Head of caudate nucleus (tissue), 42 donors: ENCODE measurements at regions not wholly inside any gene's neighbourhood (a gene's known extent, or its start where the extent isn't known, plus 50 kb on each side); places are given as distances from the start of the nearest gene placed in this dataset.

ENCODE experiments used
- DNase-seq, 42 donors: peaks; one replicate each; pipeline versions ENCODE4 v3.0.0 to v3.0.0-alpha.2; 2020 to 2021; ENCODE audit warnings: mixed read lengths in 7 of 42
- intact Hi-C: fragments of 100-400 bp; cut with DNase I; formaldehyde crosslinking; loops from one replicate; pipeline ENCODE4 v1.15.0; 2022

- intact Hi-C loops: no loop called here
- DNase-seq: peak in 34 of 42 donors; percentile 14 to 85 (median 43)
Measured at GRCh38 chr2:42964439-42965083, 172.2 kb upstream of the HAAO start.

DNA sequence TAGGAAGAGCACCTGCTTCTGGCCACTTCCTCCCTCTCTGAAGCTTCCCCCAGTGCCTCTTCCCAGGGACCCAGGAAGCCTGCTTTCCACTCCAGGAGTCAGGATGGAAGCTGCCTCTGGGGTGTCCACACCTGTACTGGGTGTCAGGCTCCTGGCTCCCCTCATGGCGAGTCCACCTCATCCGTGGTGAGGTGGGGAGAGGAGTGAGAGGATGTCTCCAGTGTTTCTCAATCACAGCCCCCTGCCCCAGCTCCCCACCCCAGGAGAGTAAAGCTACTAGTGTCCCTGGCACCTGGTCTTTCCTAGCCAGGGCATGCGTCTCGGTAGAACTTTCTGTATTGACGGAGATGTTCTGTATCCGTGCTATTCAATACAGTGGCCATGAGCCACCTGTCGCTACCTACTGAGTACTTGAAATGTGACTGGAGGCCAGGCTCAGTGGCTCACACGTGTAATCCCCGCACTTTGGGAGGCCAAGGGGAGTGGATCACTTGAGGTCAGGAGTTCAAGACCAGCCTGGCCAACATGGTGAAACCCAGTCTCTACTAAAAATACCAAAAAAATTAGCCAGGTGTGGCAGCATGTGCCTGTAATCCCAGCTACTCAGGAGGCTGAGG is 171.2 kb upstream of the HAAO start:
- no peak for DNase-seq
- intact Hi-C loops: no loop called here

DNA sequence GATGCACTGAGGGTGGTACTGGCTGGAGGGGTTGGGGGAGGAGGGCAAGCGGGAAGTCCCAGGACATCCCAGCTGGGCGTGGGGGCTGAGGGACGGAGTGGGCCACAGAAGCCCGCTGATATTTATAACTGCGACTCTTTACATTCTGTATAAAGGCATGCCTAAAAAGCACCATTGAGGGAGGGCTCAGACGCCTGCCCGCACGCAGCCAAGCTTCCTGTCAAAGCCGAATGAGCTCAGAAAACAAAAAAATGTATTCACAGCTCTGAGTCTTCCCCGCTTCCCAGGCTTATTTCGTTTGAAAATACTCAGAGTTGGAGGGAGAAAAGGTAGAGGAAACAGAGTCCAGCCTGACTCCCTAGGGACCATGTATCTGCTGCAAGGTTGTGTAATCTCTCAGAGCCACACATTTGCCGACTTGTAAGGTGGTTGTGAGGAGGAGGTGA is 170.1 kb upstream of the HAAO start:
- no peak for DNase-seq

DNA sequence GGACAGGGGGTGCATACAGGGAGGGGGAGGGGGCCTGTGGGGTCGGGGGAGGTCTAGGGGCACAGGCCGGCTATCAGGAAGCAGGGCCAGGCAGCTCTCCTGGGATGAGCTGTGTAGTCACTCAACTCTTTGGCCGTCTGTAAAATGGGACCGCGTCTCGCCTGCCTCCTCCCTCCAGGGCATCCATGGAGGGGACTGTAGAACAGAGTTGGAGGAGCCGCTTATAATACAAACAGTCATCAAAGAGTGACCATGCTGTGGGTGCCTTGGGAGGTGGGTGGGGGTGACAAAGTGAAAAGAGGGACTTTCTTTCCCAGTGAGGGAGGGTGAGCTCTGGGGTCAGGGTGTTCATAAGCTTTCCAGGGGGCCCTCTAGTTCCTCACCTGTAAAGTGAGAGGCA is 169.6 kb upstream of the HAAO start:
- intact Hi-C loops: no loop called here
- DNase-seq: no peak

More for the DNA sequence above, 170.1 kb upstream of the HAAO start:
- intact Hi-C loops: no loop called here

- intact Hi-C loops: no loop called here
- peak in 17 of 42 donors; percentile 13 to 68 (median 39) for DNase-seq
Measured at GRCh38 chr2:42961385-42961811, 169.0 kb upstream of the HAAO start.

DNA sequence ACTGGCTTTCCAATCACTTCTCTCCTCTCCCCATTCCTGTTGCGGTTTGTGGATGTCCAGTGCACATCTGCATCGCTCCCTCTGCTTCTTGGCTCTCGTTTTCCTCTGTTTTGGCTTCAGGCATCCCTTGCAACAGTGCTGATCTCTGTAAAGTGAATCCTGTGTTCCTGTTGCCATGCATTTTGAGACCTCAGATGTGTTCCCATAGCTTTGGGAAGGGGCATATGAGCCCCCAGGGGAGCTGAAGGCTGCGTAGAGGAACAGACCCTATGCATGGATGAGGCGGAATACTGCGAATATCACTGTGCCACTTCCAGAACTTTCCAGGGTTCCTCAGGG is 168.4 kb upstream of the HAAO start:
- intact Hi-C loops: no loop called here
- DNase-seq: no peak

DNA sequence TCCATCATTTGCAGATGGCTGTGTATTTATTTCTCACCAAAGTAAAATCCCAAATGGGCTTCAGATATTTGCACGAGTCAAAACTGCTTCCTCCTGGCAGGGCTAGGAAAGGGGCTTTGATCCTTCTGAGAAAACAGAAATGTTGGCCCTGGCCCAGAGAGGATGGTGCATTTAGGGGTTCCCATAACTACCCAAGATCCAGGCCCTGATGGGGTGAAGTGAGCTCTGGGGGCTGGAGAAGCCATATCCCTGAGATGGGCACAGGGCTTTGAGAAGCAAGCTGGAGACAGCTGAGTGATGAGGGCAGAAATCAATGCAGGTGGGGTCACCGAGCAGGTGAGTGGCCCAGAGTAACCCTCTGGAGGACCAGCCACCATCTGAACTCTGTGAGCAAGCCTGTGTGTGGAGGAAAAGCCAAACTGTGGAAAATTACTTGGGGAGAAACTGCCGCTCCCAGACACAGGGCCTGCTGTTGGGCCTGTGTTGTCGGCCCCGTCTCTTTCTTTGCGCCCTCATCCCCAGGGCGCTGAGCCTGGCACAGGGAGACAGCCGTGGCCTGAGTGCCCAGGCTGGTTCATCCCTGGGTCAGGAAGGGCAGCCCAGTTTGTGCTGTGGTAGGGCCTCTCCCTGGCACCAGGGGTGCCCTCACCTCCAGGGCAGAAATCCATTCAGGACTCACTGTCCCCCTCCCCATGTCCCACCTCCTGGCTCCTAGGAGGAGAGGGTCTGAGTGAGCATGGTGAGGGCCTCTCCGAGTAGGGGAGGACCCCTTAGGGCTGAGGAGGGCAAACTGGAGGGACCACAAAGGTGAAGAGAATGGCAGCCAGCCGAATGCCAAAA is 167.8 kb upstream of the HAAO start:
- no peak for DNase-seq
- intact Hi-C loops: no loop called here

GRCh38 chr2:42959234-42960001 is 167.0 kb upstream of the HAAO start:
- DNase-seq: no peak
- intact Hi-C loops: loop anchor here (10.0 kb wide), 1 partner anchor 275 kb away; no protein-coding TSS in a partner anchor

DNA sequence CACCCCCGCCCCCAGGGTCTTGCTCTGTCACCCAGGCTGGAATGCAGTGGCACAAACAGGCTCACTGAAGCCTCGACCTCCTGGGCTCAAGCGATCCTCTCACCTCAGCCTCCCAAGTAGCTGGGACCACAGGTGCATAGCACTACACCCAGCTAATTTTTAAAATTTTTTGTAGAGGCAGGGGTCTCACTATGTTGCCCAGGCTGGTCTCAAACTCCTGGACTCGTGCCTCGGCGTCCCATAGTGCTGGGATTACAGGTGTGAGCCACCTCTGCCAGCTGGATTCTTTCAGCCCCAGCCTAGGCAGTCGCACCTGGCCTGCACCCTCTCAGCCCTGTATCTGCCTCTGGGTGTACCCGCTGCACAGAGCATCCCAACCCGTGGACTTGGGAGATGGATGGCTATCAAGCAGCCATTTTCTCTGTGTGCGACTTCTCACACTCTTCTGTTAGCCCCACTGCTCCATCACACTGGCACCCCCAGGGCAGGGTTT is 166.4 kb upstream of the HAAO start:
- intact Hi-C loops: loop anchor here (10.0 kb wide), 1 partner anchor 276 kb away; no protein-coding TSS in a partner anchor
- no peak for DNase-seq

DNA sequence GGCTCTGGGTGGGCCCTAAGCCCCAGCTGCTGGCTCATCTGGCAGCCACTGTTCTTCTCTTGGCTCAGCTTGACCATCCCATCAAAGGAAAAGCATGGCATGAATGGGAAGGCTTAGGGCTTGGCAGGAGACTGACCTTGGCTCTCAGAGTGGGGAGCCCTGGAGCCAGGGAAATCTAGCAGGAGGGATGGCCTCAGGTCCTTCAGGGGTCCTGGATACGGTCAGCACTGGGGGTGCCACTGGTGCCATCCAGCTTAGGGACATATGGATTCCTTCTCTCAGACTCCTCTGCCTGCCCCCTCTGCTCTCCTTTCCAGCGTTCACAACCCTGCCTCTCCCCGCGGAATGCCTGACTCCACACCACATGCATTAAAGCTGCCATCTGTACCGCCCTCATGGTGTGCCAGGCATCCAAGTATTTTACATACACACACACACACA is 165.5 kb upstream of the HAAO start:
- intact Hi-C loops: loop anchor here (10.0 kb wide), 1 partner anchor 277 kb away; no protein-coding TSS in a partner anchor
- DNase-seq: no peak

DNA sequence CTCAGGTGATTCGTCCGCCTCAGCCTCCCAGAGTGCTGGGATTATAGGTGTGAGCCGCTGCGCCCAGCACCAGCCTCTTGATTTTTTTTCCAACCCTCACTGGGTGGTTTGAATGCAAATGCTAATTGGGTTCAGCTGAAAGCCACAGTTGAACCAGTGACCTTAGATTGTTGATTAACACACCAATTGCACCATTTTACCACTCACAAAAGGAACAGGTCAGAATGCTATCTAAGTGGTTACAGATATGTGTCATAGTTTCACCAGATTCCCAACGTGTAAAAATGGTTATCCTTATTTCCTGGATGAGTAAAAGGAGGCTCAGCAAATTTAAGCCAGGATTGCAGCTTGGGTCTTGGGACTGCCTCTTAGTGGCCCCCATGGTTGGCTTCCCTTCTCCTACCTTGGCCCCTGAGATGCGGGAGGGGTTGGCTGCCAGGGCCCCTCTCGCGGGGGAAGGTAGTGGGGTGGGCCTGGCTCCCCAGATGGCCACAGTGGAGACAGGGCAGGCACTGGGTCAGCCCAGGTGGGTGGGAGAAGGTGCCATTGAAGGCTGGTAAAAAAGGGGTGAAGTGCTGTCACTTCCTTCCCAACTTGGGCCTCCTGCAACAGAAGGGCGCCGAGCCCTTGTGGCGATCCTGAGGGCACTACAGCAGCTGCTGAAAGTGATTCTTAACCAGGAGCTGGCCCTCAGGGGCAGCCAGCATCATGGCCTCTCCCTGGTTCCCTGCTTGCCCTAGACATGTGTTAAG is 164.9 kb upstream of the HAAO start:
- intact Hi-C loops: loop anchor here (10.0 kb wide), 1 partner anchor 278 kb away; no protein-coding TSS in a partner anchor
- no peak for DNase-seq

- intact Hi-C loops: loop anchor here (10.0 kb wide), 1 partner anchor 280 kb away; no protein-coding TSS in a partner anchor
- no peak for DNase-seq
Measured at GRCh38 chr2:42954227-42954962, 162.0 kb upstream of the HAAO start.

DNA sequence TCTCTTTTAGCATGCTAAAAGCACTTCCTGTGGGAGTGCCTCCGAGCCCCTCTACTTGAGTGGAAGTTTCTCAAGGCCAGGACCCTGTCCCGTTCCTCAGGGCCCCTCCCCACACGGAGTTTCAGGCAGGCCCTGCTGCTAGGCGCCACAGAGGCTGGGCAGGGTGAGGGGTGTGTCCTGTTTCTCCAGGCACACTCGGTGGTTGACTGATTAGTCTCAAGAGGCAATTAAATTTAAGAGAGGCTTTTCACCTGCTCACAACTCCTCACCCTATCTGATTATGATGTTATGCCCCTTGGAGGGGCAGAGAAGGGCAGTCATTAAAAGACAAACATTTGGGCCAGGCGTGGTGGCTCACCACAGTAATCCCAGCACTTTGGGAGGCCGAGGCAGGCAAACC is 160.8 kb upstream of the HAAO start:
- DNase-seq: no peak
- intact Hi-C loops: loop anchor here (10.0 kb wide), 1 partner anchor 282 kb away; no protein-coding TSS in a partner anchor

DNA sequence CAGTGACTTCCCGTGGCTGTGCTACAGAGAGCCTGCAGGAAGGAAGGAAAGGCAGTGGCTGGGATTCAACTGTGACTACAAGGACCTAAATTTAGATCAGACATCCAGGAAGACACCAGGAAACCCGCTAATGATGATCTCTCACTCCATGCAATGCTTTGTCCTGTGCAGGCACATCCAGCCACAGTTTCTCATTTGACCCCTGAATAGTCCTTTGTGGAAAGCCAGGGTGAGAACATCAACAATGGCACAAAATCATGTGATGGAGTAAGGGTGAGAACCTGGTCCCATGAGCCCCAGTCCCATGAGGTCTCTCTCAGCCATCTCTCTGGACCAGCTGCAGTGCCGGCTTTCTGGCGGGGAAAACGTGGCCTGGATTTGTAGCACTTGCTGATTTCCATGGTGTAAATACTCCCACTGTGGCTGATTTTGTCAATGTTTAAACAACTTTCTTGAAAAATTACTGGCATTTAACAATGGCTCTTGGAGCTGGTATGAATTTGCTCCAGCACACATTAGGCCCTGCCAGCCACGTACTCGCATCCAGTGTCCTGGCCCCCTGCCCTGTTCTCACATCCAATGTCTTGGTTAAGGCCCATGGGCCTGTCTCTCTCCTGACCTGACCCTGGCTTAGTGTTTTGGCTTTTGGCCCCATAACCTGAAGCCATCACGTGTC is 159.0 kb upstream of the HAAO start:
- DNase-seq: peak in 16 of 42 donors; percentile 21 to 73 (median 40)
- intact Hi-C loops: loop anchor here (10.0 kb wide), 1 partner anchor 283 kb away; no protein-coding TSS in a partner anchor

GRCh38 chr2:42949125-42949524 is 156.7 kb upstream of the HAAO start:
- no peak for DNase-seq
- intact Hi-C loops: loop anchor here (5.0 kb wide), 1 partner anchor 533 kb away; no protein-coding TSS in a partner anchor

DNA sequence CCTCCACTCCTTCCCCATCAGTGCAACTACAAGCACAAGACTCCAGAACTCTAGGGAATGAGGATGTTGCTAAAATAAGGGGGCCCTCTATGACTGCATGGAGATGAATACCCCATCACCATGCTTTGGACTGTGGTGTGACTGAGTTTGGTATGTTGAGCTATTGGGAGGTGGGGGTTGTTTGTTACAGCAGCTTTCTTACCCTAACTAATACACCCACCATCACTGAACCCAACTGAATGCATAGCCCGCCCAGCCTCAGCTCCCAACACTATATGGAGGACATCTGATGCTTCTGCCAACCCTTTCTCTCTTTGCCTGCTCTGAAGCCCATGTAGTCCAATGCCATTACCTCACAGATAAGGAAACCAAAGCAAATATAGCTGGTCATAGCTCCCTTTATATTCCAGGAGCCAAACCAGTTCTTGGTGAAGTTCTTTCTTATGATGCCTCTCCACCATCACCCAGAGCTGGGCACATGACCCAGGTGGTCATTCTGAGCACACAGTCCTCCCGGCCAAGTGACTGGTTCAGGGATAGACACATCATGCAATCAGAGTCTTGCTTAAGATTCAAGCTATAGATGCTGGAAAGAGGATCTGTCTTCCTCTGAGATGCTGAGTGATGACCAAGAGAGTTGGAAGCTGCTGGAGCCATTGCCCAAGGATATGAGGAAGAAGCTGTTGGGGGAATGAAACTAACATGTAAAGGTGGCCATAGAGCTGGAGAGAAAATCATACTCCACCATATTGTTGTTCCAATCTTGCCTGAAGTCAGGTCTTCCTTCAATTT is 155.6 kb upstream of the HAAO start:
- DNase-seq: no peak
- intact Hi-C loops: loop anchor here (5.0 kb wide), 1 partner anchor 534 kb away; no protein-coding TSS in a partner anchor
